CD8-positive, alpha-beta memory T cell (primary cell): ENCODE measurements at regions not wholly inside any gene's neighbourhood (a gene's known extent, or its start where the extent isn't known, plus 50 kb on each side); places are given as distances from the start of the nearest gene placed in this dataset.
A peak's percentile ranks its signal among the peaks of the same experiment; 100 is the strongest.
"Not testable (repeated sequence)": the region's sequence is repeated elsewhere in the genome, so short reads cannot be mapped to it uniquely, and the experiment has no call there.

Experiments
- CTCF ChIA-PET: fragments of 350-600 bp; sonication (Branson Sonifier 250); formaldehyde crosslinking; loops from one replicate; lab custom pipeline; 2021; ENCODE audit warnings: antibody characterized with exemption; lab: Charles Lee
- POLR2A ChIA-PET: fragments of 350-600 bp; sonication (Branson Sonifier 250); formaldehyde crosslinking; loops from one replicate; lab custom pipeline; 2021; ENCODE audit warnings: antibody characterized with exemption; lab: Charles Lee
- DNase-seq, 5 donors: peaks; one replicate each; pipeline versions ENCODE4 v3.0.0 to v3.0.0-alpha.2; 2020 to 2022; ENCODE audit warnings: mixed read lengths in 1 of 5
- H3K27ac ChIP-seq: one replicate; pipeline ENCODE4 v1.7.0; 2013; ENCODE audit warnings: low read depth, mild to moderate bottlenecking, low read length, moderate library complexity
- H3K27me3 ChIP-seq: 2 replicates; pipeline ENCODE4 v1.7.0; 2013; ENCODE audit warnings: low read length, mild to moderate bottlenecking; ENCODE audit not compliant: insufficient read depth, poor library complexity, severe bottlenecking
- H3K36me3 ChIP-seq: 2 replicates; pipeline ENCODE4 v1.7.0; 2013; ENCODE audit warnings: mild to moderate bottlenecking, low read length, moderate library complexity; ENCODE audit not compliant: insufficient read depth
- H3K4me1 ChIP-seq: 2 replicates; pipeline ENCODE4 v1.7.0; 2013; ENCODE audit warnings: mild to moderate bottlenecking, low read length, moderate library complexity; ENCODE audit not compliant: insufficient read depth
- H3K4me3 ChIP-seq: 2 replicates; pipeline ENCODE4 v1.7.0; 2013; ENCODE audit warnings: mild to moderate bottlenecking, low read length
- H3K9me3 ChIP-seq: 2 replicates; pipeline ENCODE4 v1.7.0; 2013; ENCODE audit warnings: mild to moderate bottlenecking, low read length
- H3K27ac Mint-ChIP-seq, 8 donors: one replicate each; pipeline ENCODE4 v1.8.0; 2020 to 2021; ENCODE audit warnings: mixed read lengths in 8 of 8, mild to moderate bottlenecking in 6 of 8, inconsistent platforms in 3 of 8, moderate library complexity in 3 of 8
- H3K27me3 Mint-ChIP-seq, 2 donors: one replicate each; pipeline ENCODE4 v1.8.0; 2020 to 2021; ENCODE audit warnings: mixed read lengths in 2 of 2, mild to moderate bottlenecking in 1 of 2, moderate library complexity in 1 of 2
- H3K36me3 Mint-ChIP-seq, 3 donors: one replicate each; pipeline ENCODE4 v1.8.0; 2020 to 2021; ENCODE audit warnings: mixed read lengths in 3 of 3, inconsistent platforms in 1 of 3, mild to moderate bottlenecking in 1 of 3
- H3K4me1 Mint-ChIP-seq, 3 donors: one replicate each; pipeline ENCODE4 v1.8.0; 2020 to 2021; ENCODE audit warnings: mixed read lengths in 3 of 3, inconsistent platforms in 1 of 3, mild to moderate bottlenecking in 1 of 3
- H3K4me3 Mint-ChIP-seq, 7 donors: one replicate each; pipeline ENCODE4 v1.8.0; 2020 to 2021; ENCODE audit warnings: mixed read lengths in 7 of 7, mild to moderate bottlenecking in 6 of 7, moderate library complexity in 4 of 7, inconsistent platforms in 2 of 7
- H3K9me3 Mint-ChIP-seq, 5 donors: one replicate each; pipeline ENCODE4 v1.8.0; 2020 to 2022; ENCODE audit warnings: mixed read lengths in 5 of 5, mild to moderate bottlenecking in 3 of 5, moderate library complexity in 2 of 5, inconsistent platforms in 1 of 5

- ChIA-PET POLR2A (no interaction called here), CTCF (no interaction called here)
- Histone ChIP-seq H3K4me3 (no peak overlapping the region), H3K27me3 (no peaks in the 10 kb centered on the region), H3K36me3 (no peaks in the 10 kb centered on the region), H3K27ac (no peak overlapping the region), H3K9me3 (no peaks in the 10 kb centered on the region), H3K4me1 (no peaks in the 10 kb centered on the region)
- H3K4me1 Mint-ChIP-seq, result no peaks in the 10 kb centered on the region
- no peaks in the 10 kb centered on the region for H3K27me3 Mint-ChIP-seq
- H3K9me3 Mint-ChIP-seq, result peaks cover 0 to 3% (median 2%) of the 10 kb centered on the region in 5 donors
- no peak overlapping the region for H3K27ac Mint-ChIP-seq
- peaks cover 0 to 1% (median 0%) of the 10 kb centered on the region in 3 donors for H3K36me3 Mint-ChIP-seq
- H3K4me3 Mint-ChIP-seq, result no peak overlapping the region
- no peak for DNase-seq
Observed at GRCh38 chr4:170193496-170193895, 103.7 kb upstream of the AADAT start.

DNA sequence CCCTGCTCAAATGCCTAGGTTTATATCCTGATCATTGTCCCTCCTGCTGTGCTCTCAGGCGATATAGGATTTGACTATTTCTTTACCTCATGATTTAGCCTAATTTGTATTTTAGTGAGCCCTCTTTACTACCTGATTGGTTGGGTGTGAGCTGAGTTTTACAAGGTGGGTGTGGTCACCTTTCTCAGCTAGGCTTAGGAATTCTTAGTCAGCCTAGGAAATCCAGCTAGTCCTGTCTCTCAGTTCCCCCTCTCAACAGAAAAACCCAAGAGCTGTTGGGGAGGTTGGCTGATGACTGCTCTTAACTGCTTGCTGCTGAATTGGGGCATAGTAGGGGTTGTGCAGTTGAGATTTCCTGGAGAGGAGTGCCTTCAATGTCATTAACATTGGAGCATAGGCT is 100.5 kb upstream of the AADAT start:
- H3K4me1 Mint-ChIP-seq, result no peaks in the 10 kb centered on the region
- no peak overlapping the region for H3K27ac Mint-ChIP-seq
- no peaks in the 10 kb centered on the region for H3K36me3 ChIP-seq
- ChIA-PET CTCF (no interaction called here), POLR2A (no interaction called here)
- DNase-seq, result no peak
- H3K27me3 ChIP-seq, result no peaks in the 10 kb centered on the region
- H3K9me3 ChIP-seq, result no peaks in the 10 kb centered on the region
- H3K4me1 ChIP-seq, result no peaks in the 10 kb centered on the region
- no peak overlapping the region for H3K27ac ChIP-seq
- no peaks in the 10 kb centered on the region for H3K36me3 Mint-ChIP-seq
- no peak overlapping the region for H3K4me3 Mint-ChIP-seq
- H3K9me3 Mint-ChIP-seq, result peaks cover 0 to 4% (median 3%) of the 10 kb centered on the region in 5 donors
- H3K27me3 Mint-ChIP-seq, result no peaks in the 10 kb centered on the region
- H3K4me3 ChIP-seq, result no peak overlapping the region

DNA sequence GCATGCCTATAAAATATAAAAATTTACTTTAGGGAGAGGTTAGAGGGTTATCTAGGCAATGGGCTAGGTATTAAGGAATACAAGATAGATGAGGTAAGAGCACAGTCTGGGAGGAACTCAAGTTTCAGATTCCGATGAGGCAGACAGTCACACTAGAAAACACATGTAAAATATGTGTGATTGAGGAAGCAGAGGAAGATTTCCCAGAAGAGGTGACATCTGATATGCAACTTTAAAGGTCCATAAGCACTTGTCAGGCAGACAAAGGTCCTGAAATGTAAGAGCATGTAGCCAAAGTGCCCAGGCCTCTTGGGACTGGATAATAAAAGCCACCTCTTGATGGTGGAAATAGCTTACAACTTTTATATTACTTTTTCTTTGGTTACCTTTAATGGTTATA is 81.1 kb upstream of the AADAT start:
- Mint-ChIP-seq H3K9me3 (no peaks in the 10 kb centered on the region), H3K27ac (no peak overlapping the region), H3K4me3 (no peak overlapping the region), H3K36me3 (no peaks in the 10 kb centered on the region), H3K27me3 (no peaks in the 10 kb centered on the region), H3K4me1 (no peaks in the 10 kb centered on the region)
- no peaks in the 10 kb centered on the region for H3K27me3 ChIP-seq
- no peak overlapping the region for H3K4me3 ChIP-seq
- POLR2A ChIA-PET, result no interaction called here
- DNase-seq, result no peak
- H3K4me1 ChIP-seq, result no peaks in the 10 kb centered on the region
- CTCF ChIA-PET, result no interaction called here
- no peak overlapping the region for H3K27ac ChIP-seq
- H3K36me3 ChIP-seq, result no peaks in the 10 kb centered on the region
- no peaks in the 10 kb centered on the region for H3K9me3 ChIP-seq

- Mint-ChIP-seq H3K4me1 (no peaks in the 10 kb centered on the region), H3K36me3 (no peaks in the 10 kb centered on the region), H3K27ac (no peak overlapping the region), H3K27me3 (no peaks in the 10 kb centered on the region), H3K9me3 (no peaks in the 10 kb centered on the region), H3K4me3 (no peak overlapping the region)
- H3K9me3 ChIP-seq, result no peaks in the 10 kb centered on the region
- POLR2A ChIA-PET, result no interaction called here
- H3K4me1 ChIP-seq, result no peaks in the 10 kb centered on the region
- DNase-seq, result no peak
- no peaks in the 10 kb centered on the region for H3K36me3 ChIP-seq
- H3K27me3 ChIP-seq, result no peaks in the 10 kb centered on the region
- H3K27ac ChIP-seq, result no peak overlapping the region
- H3K4me3 ChIP-seq, result no peak overlapping the region
- CTCF ChIA-PET, result no interaction called here
Observed at GRCh38 chr4:170169699-170170098, 79.9 kb upstream of the AADAT start.

GRCh38 chr4:170167678-170168077 is 77.9 kb upstream of the AADAT start:
- ChIA-PET POLR2A (no interaction called here), CTCF (no interaction called here)
- H3K4me1 Mint-ChIP-seq, result no peaks in the 10 kb centered on the region
- H3K4me3 Mint-ChIP-seq, result no peak overlapping the region
- no peaks in the 10 kb centered on the region for H3K4me1 ChIP-seq
- H3K4me3 ChIP-seq, result no peak overlapping the region
- H3K9me3 ChIP-seq, result no peaks in the 10 kb centered on the region
- H3K27ac Mint-ChIP-seq, result no peak overlapping the region
- DNase-seq, result no peak
- no peaks in the 10 kb centered on the region for H3K27me3 ChIP-seq
- H3K36me3 ChIP-seq, result no peaks in the 10 kb centered on the region
- no peaks in the 10 kb centered on the region for H3K27me3 Mint-ChIP-seq
- no peaks in the 10 kb centered on the region for H3K36me3 Mint-ChIP-seq
- peaks cover 0 to 2% (median 0%) of the 10 kb centered on the region in 5 donors for H3K9me3 Mint-ChIP-seq
- H3K27ac ChIP-seq, result no peak overlapping the region

DNA sequence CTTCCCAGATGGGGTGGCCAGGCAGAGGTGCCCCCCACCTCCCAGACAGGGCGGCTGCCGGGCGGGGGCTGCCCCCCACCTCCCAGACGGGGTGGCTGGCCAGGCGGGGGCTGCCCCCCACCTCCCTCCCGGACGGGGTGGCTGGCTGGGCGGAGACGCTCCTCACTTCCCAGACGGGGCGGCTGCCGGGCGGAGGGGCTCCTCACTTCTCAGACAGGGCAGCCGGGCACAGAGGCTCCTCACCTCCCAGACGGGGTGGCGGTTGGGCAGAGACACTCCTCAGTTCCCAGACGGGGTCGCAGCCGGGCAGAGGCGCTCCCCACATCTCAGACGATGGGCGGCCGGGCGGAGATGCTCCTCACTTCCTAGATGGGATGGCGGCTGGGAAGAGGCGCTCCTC is 76.4 kb upstream of the AADAT start:
- H3K27ac Mint-ChIP-seq, H3K27me3 Mint-ChIP-seq, H3K9me3 ChIP-seq, POLR2A ChIA-PET, H3K36me3 ChIP-seq, H3K27me3 ChIP-seq, H3K4me3 Mint-ChIP-seq, CTCF ChIA-PET, H3K36me3 Mint-ChIP-seq, H3K4me1 ChIP-seq, H3K27ac ChIP-seq, H3K4me3 ChIP-seq, DNase-seq, H3K4me1 Mint-ChIP-seq, H3K9me3 Mint-ChIP-seq: not testable (repeated sequence)

DNA sequence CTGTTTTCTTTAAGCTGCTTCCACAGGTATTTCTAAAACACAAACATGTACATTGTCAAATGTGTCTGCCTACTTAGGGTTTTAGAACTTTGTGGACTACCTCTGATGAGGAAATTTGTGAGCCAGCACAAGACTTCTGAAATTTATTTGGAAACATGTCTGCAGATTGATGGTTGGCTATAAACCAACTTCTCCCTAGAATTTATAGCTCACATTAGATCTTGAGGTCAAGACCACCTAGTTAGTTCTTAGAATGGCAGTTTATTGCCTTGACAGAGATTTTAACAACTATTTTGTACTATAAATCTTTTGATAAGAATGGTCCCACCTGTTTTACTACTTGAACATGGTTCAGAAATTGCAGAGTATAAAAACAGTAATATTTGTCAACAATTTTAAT is 72.7 kb upstream of the AADAT start:
- Mint-ChIP-seq H3K36me3 (no peaks in the 10 kb centered on the region), H3K4me3 (no peak overlapping the region), H3K27ac (no peak overlapping the region), H3K4me1 (no peaks in the 10 kb centered on the region), H3K9me3 (peaks cover 0 to 13% (median 7%) of the 10 kb centered on the region in 5 donors), H3K27me3 (peaks cover 0 to 4% of the 10 kb centered on the region in 2 donors)
- Histone ChIP-seq H3K9me3 (no peaks in the 10 kb centered on the region), H3K27ac (no peak overlapping the region), H3K36me3 (no peaks in the 10 kb centered on the region), H3K4me3 (no peak overlapping the region), H3K4me1 (no peaks in the 10 kb centered on the region), H3K27me3 (no peaks in the 10 kb centered on the region)
- POLR2A ChIA-PET, result no interaction called here
- no peak for DNase-seq
- CTCF ChIA-PET, result no interaction called here

DNA sequence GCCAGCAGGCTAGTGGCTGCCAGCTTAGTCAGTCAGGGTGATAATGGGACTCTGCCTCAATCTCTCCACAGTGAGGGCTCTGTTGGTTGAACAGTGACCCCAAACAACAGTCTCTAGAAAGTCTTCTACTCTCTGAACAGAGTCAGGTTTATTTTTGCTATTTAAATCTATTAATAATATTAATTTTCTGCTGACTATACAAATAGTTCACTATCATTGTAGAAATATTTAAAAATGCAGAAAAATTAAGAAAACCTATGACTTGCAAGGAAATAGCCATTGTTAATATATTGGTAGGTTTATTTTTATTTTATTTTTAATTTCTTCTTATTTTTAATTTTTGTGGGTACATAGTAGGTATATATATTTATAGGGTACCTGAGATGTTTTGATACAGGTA is 67.9 kb upstream of the AADAT start:
- ChIA-PET CTCF (no interaction called here), POLR2A (no interaction called here)
- no peak for DNase-seq
- Histone ChIP-seq H3K4me1 (no peaks in the 10 kb centered on the region), H3K27ac (no peak overlapping the region), H3K4me3 (no peak overlapping the region), H3K9me3 (no peaks in the 10 kb centered on the region), H3K36me3 (no peaks in the 10 kb centered on the region), H3K27me3 (no peaks in the 10 kb centered on the region)
- Mint-ChIP-seq H3K27me3 (peaks cover 0 to 4% of the 10 kb centered on the region in 2 donors), H3K4me1 (no peaks in the 10 kb centered on the region), H3K9me3 (peaks cover 4 to 20% (median 10%) of the 10 kb centered on the region in 5 donors), H3K4me3 (no peak overlapping the region), H3K27ac (no peak overlapping the region), H3K36me3 (no peaks in the 10 kb centered on the region)

GRCh38 chr4:170145120-170145519 is 55.4 kb upstream of the AADAT start:
- peak overlapping the region in 1 of 8 donors; percentile 32 for H3K27ac Mint-ChIP-seq
- H3K4me1 Mint-ChIP-seq, result no peaks in the 10 kb centered on the region
- no peak overlapping the region for H3K4me3 ChIP-seq
- POLR2A ChIA-PET, result no interaction called here
- no peaks in the 10 kb centered on the region for H3K36me3 Mint-ChIP-seq
- no peaks in the 10 kb centered on the region for H3K27me3 ChIP-seq
- H3K4me1 ChIP-seq, result no peaks in the 10 kb centered on the region
- no peak for DNase-seq
- no peaks in the 10 kb centered on the region for H3K9me3 Mint-ChIP-seq
- H3K9me3 ChIP-seq, result no peaks in the 10 kb centered on the region
- peaks cover 0 to 1% of the 10 kb centered on the region in 2 donors for H3K27me3 Mint-ChIP-seq
- no peak overlapping the region for H3K27ac ChIP-seq
- CTCF ChIA-PET, result no interaction called here
- H3K36me3 ChIP-seq, result no peaks in the 10 kb centered on the region
- no peak overlapping the region for H3K4me3 Mint-ChIP-seq
